Activated T-helper 1 cell treated with anti-CD3 and anti-CD28 coated beads, Interleukin-12 subunit alpha, Interleukin-12 subunit beta, Interleukin-2, Interleukin-4 antibody, amounts not matched to agents 30 ng/mL and 10 ng/mL and 1 ng/mL, durations not matched to agents 14 hours and 24 hours and 36 hours (primary cell): ENCODE measurements at regions not wholly inside any gene's neighbourhood (a gene's known extent, or its start where the extent isn't known, plus 50 kb on each side); places are given as distances from the start of the nearest gene placed in this dataset.

Experiments
- DNase-seq: peaks from one replicate; pipeline ENCODE4 v3.0.0; 2021; ENCODE audit warnings: low spot score
- H3K27ac Mint-ChIP-seq: one replicate; pipeline ENCODE4 v1.8.0; 2021; ENCODE audit warnings: mild to moderate bottlenecking, mixed read lengths
- H3K27me3 Mint-ChIP-seq: one replicate; pipeline ENCODE4 v1.8.0; 2022; ENCODE audit warnings: mild to moderate bottlenecking, moderate library complexity, mixed read lengths; ENCODE audit not compliant: insufficient read depth
- H3K36me3 Mint-ChIP-seq: one replicate; pipeline ENCODE4 v1.8.0; 2021; ENCODE audit warnings: low read depth, mixed read lengths
- H3K4me1 Mint-ChIP-seq: one replicate; pipeline ENCODE4 v1.8.0; 2021; ENCODE audit warnings: low read depth, mixed read lengths
- H3K4me3 Mint-ChIP-seq: one replicate; pipeline ENCODE4 v1.8.0; 2021; ENCODE audit warnings: mild to moderate bottlenecking, moderate library complexity, mixed read lengths
- H3K9me3 Mint-ChIP-seq: one replicate; pipeline ENCODE4 v1.8.0; 2021; ENCODE audit warnings: mixed read lengths
- intact Hi-C: fragments of 100-400 bp; cut with micrococcal nuclease; formaldehyde crosslinking; loops from one replicate; pipeline ENCODE4 v1.15.1; 2024

DNA sequence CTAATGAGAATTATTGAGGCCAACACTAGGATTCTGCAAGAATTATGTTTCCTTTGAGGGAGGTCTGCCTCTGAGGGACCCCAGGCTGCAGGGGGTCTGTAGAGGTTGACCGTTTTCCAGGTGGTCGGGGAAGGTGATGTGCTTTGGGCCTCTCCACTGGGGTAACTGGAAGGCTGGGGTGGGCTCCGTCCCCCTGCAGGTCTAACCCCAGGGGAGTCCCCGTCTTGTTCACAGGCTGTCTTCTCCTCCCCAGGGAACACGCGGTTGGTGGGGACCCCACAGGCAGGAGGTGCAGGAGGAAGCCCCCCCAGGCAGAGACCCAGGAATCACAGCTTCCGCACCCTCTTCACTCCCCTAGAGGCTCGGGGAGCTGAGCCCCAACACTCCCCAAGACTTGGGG, 726.4 kb downstream of the BRD1 start:
- Mint-ChIP-seq H3K4me1 (no peaks in the 10 kb centered on the region), H3K36me3 (no peaks in the 10 kb centered on the region)
- intact Hi-C loops: no loop called here

DNA sequence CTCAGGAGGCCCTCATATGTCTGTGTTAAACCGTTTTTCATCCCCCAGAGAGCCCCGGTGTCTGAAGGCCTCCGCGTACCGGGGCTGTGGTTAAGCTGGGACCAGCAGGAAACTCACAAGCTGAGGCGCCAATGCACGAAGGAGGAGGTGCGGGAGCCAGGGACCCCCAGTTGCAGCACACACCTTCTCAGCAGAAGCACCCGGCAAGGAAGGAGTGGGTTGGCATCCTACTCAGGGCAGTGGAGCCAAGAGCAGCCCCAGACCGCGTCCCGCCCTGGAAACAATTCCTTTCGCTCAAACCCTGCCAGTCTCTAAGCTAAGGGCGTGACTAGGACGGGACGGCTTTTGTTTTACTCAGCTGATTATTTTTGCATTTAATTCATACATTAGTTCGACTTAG, 726.9 kb downstream of the BRD1 start:
- Mint-ChIP-seq H3K27me3 (no peaks in the 10 kb centered on the region), H3K4me1 (no peaks in the 10 kb centered on the region), H3K9me3 (no peaks in the 10 kb centered on the region), H3K36me3 (no peaks in the 10 kb centered on the region), H3K27ac (no peak overlapping the region), H3K4me3 (no peak overlapping the region)
- no peak for DNase-seq
- intact Hi-C loops: no loop called here

More for the DNA sequence above, 726.4 kb downstream of the BRD1 start:
- Mint-ChIP-seq H3K4me3 (no peak overlapping the region), H3K27ac (no peak overlapping the region), H3K27me3 (no peaks in the 10 kb centered on the region), H3K9me3 (no peaks in the 10 kb centered on the region)
- DNase-seq: no peak

- Mint-ChIP-seq H3K9me3 (no peaks in the 10 kb centered on the region), H3K4me3 (no peak overlapping the region), H3K4me1 (no peaks in the 10 kb centered on the region), H3K27ac (no peak overlapping the region), H3K36me3 (no peaks in the 10 kb centered on the region), H3K27me3 (no peaks in the 10 kb centered on the region)
- intact Hi-C loops: no loop called here
- no peak for DNase-seq
Measured at GRCh38 chr22:49100316-49100715, 727.4 kb downstream of the BRD1 start.

DNA sequence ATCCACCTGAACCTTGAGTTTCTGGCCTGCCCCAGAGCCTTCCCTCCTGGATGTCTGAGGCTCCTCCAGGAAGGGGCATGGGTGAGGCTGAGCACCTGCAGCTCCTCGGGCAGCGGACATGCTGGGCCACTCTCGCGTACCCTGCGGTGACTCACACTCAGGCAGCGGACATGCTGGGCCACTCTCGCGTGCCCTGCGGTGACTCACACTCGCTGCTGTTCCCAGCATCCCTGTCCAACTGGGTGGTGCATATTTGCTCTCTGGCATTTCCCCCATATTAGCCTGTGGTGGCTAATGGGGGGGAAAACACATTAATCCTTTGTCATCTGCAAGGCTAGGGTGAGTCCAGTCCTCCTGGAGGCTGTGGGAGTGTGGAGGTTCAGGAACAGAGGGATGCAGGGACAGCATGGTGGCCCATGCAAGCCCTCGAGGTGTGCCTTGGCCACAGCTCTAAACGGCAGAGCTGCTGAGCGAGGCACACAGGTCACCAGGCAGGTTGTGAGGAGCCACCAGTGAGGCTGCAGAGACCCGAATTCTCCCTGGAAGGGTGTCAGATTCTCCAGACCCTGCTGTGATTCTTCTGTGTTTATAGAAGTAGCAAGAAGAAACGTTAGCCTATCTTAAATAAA, 728.1 kb downstream of the BRD1 start:
- intact Hi-C loops: no loop called here
- Mint-ChIP-seq H3K27me3 (no peaks in the 10 kb centered on the region), H3K27ac (no peak overlapping the region), H3K36me3 (no peaks in the 10 kb centered on the region), H3K4me3 (no peak overlapping the region), H3K4me1 (no peaks in the 10 kb centered on the region), H3K9me3 (no peaks in the 10 kb centered on the region)
- DNase-seq: no peak

- H3K4me3 Mint-ChIP-seq: no peak overlapping the region
- no peaks in the 10 kb centered on the region for H3K4me1 Mint-ChIP-seq
- no peak overlapping the region for H3K27ac Mint-ChIP-seq
- DNase-seq: no peak
- intact Hi-C loops: no loop called here
- H3K9me3 Mint-ChIP-seq: no peaks in the 10 kb centered on the region
- H3K36me3 Mint-ChIP-seq: no peaks in the 10 kb centered on the region
- H3K27me3 Mint-ChIP-seq: no peaks in the 10 kb centered on the region
Measured at GRCh38 chr22:49099089-49099488, 728.6 kb downstream of the BRD1 start.

GRCh38 chr22:49097966-49098365, 729.7 kb downstream of the BRD1 start:
- Mint-ChIP-seq H3K4me1 (no peaks in the 10 kb centered on the region), H3K36me3 (no peaks in the 10 kb centered on the region), H3K27ac (no peak overlapping the region), H3K27me3 (no peaks in the 10 kb centered on the region), H3K4me3 (no peak overlapping the region), H3K9me3 (no peaks in the 10 kb centered on the region)
- DNase-seq: no peak
- intact Hi-C loops: no loop called here

DNA sequence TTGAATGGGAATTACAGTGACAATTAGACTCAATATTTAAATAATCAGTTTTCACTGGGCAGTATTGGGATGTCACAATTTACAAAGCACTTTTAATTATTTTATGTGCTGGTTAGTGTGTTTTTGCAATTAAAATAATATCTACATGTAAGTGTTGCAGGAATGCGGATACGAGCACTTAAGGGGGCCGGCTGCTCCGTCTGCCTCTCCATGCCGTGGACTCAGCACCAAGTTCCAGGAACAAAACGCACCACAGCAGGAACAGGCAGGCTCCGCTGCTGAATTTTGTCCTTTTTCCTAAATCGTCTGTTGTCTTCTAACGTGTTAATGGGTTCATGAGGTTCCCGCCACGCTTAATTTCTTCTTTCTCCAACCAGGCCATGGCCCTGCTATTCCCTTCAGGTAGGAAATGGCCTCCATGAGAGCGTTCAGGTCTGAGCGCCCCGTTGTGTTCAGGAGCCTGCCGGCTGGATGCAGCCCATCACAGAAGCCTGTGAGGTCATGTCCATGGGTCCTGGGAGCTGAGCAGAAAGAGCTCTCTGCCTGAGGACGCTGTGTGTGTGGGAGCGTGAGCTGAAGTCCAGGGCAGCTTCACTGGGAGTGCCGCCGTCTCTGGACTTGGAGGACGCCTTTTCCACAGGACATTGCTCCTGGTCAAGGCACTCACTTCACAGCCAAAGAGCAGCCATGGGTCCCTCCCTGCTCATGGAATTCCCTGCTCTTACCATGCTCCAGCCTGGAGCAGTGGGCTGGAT, 730.3 kb downstream of the BRD1 start:
- H3K9me3 Mint-ChIP-seq: no peaks in the 10 kb centered on the region
- no peak overlapping the region for H3K27ac Mint-ChIP-seq
- no peaks in the 10 kb centered on the region for H3K4me1 Mint-ChIP-seq
- intact Hi-C loops: no loop called here
- no peak overlapping the region for H3K4me3 Mint-ChIP-seq
- H3K27me3 Mint-ChIP-seq: no peaks in the 10 kb centered on the region
- DNase-seq: no peak
- no peaks in the 10 kb centered on the region for H3K36me3 Mint-ChIP-seq

DNA sequence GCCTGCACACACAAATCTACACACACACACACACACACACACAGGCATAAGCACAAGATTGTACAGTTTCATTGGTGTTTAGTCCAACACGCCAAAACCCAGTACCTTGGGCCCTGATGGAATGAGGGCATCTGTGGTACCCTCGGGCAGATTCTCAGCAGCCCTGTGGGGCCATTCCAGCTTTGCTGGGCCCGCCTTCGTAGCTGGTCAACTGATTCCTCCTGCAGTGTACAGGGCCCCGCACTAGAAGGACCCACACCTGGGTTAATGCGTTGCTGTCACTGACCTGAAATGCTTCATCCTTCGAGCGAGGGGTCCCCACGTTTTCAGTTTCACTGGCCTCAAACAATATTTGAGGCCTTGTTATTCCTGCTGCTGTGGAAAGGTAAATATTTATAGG, 731.2 kb downstream of the BRD1 start:
- intact Hi-C loops: no loop called here
- Mint-ChIP-seq H3K4me1 (no peaks in the 10 kb centered on the region), H3K4me3 (no peak overlapping the region), H3K36me3 (no peaks in the 10 kb centered on the region), H3K27ac (no peak overlapping the region), H3K27me3 (no peaks in the 10 kb centered on the region), H3K9me3 (no peaks in the 10 kb centered on the region)
- DNase-seq: no peak

DNA sequence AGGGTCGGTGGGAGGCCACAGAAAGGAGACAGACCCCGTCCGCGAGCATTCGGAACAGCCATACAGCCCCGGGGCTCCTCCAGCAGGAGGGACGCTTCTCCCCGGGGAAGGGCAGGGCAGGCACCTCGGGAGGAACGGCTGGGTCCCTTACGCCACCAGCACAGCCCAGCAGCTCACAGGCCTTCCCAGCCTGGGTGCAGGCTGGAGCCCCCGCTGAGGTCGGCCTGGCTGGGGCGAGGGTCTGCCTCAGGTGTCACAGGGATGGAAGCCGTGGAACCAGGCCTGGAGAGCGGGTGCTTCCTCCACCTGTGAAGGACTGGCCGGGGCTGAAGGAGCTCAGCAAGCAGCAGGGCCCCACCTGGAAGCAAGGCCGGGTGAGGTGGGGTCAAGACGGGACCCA, 732.3 kb downstream of the BRD1 start:
- Mint-ChIP-seq H3K36me3 (no peaks in the 10 kb centered on the region), H3K4me3 (no peak overlapping the region), H3K27ac (no peak overlapping the region), H3K9me3 (no peaks in the 10 kb centered on the region), H3K4me1 (no peaks in the 10 kb centered on the region), H3K27me3 (no peaks in the 10 kb centered on the region)
- intact Hi-C loops: no loop called here
- no peak for DNase-seq

DNA sequence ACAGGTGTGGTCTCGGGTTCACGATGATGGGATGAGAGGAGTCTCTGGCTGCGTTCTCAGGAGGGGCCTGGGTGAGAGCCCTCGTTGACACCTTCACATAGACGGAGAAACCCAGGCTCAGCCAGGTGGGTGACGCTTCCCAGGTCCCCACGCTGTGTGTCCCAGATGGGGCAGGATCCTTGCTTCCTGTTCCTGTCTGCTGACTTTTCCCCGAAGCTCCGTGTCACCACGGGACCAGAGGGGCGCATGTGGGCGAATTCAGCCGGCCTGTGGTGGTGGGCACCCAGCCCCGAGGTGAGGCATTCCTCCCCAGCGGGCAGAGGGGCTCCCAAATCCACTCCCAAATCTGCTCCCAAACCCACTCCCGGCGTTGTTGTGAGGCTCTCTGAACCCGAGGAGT, 732.8 kb downstream of the BRD1 start:
- intact Hi-C loops: no loop called here
- Mint-ChIP-seq H3K4me3 (no peak overlapping the region), H3K27me3 (no peaks in the 10 kb centered on the region), H3K4me1 (no peaks in the 10 kb centered on the region), H3K27ac (no peak overlapping the region), H3K9me3 (no peaks in the 10 kb centered on the region), H3K36me3 (no peaks in the 10 kb centered on the region)
- no peak for DNase-seq

- no peaks in the 10 kb centered on the region for H3K9me3 Mint-ChIP-seq
- no peaks in the 10 kb centered on the region for H3K27me3 Mint-ChIP-seq
- no peaks in the 10 kb centered on the region for H3K4me1 Mint-ChIP-seq
- H3K4me3 Mint-ChIP-seq: no peak overlapping the region
- no peak for DNase-seq
- no peaks in the 10 kb centered on the region for H3K36me3 Mint-ChIP-seq
- H3K27ac Mint-ChIP-seq: no peak overlapping the region
- intact Hi-C loops: no loop called here
Measured at GRCh38 chr22:49094151-49094550, 733.5 kb downstream of the BRD1 start.

- intact Hi-C loops: no loop called here
- Mint-ChIP-seq H3K9me3 (no peaks in the 10 kb centered on the region), H3K36me3 (no peaks in the 10 kb centered on the region), H3K4me3 (no peak overlapping the region), H3K4me1 (no peaks in the 10 kb centered on the region), H3K27ac (no peak overlapping the region), H3K27me3 (no peaks in the 10 kb centered on the region)
- no peak for DNase-seq
Measured at GRCh38 chr22:49093192-49093880, 734.3 kb downstream of the BRD1 start.

- intact Hi-C loops: no loop called here
- Mint-ChIP-seq H3K27ac (no peak overlapping the region), H3K36me3 (no peaks in the 10 kb centered on the region), H3K4me3 (no peak overlapping the region), H3K9me3 (no peaks in the 10 kb centered on the region), H3K4me1 (no peaks in the 10 kb centered on the region), H3K27me3 (no peaks in the 10 kb centered on the region)
- no peak for DNase-seq
Measured at GRCh38 chr22:49092716-49093115, 735.0 kb downstream of the BRD1 start.
